ENCODE measurements at regions not wholly inside any gene's neighbourhood (a gene's known extent, or its start where the extent isn't known, plus 50 kb on each side); places are given as distances from the start of the nearest gene placed in this dataset.

DNA sequence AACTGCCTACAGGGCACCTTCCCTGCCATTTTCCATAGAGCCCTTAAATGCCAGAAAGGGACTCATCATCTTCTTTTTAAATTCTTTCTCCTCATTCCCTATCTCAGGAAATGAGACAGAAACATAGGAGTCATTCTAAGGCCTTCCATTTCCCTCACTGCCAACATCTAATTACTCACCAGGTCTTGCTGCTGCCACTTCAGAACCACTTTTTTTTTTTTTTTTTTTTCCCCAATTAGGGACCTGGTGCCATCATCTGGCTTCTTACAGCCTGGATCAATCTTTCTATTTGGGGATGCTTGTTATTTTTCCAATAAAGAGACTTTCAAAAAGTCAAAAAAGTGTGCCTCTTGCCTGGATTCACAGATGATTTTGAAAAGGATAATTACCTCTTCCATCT is 373.4 kb downstream of the LPIN1 start:
- Histone ChIP-seq H3K9me3 (ENCODE audit: control insufficient read depth in 1 of 2, insufficient read depth in 1 of 2, low read depth in 1 of 2, low read length in 2 of 2) (no peaks in the 10 kb centered on the region), H3K9me2 (ENCODE audit: insufficient read depth) (no peaks in the 10 kb centered on the region), H3K79me2 (ENCODE audit: insufficient read depth, low read length) (no peaks in the 10 kb centered on the region), H3K36me3 (ENCODE audit: control insufficient read depth in 1 of 2, insufficient read depth in 2 of 2, low read length in 2 of 2) (no peaks in the 10 kb centered on the region), H4K20me1 (ENCODE audit: insufficient read depth) (no peaks in the 10 kb centered on the region), H3K9ac (ENCODE audit: low read length) (no peak overlapping the region), H3K27ac (ENCODE audit: low read depth, low read length) (no peak overlapping the region), H2AFZ (ENCODE audit: low read depth, low read length, poor library complexity, severe bottlenecking) (no peak overlapping the region), H3K4me3 (replicated peaks in 1 of 2; ENCODE audit: low read depth in 1 of 2, low read length in 2 of 2) (no peak overlapping the region), H3K4me2 (ENCODE audit: low read length) (no peak overlapping the region), H3K27me3 (ENCODE audit: insufficient read depth, low read length) (no peaks in the 10 kb centered on the region), H3K4me1 (ENCODE audit: control insufficient read depth in 1 of 2, insufficient read depth in 2 of 2, low read length in 2 of 2) (no peaks in the 10 kb centered on the region)
- ChIA-PET CTCF (no interaction called here), POLR2A (no interaction called here), RAD21 (ENCODE audit: low non-redundant PET in 1 of 2, low total read pairs in 2 of 2, uncharacterized antibody in 2 of 2, unreplicated experiment in 2 of 2) (no interaction called here)
- BruUV-seq (replicated peaks): no TSS peak
- TF ChIP-seq POLR2A (IDR thresholded peaks at IDR 0.05; ENCODE audit: borderline replicate concordance, extremely low read depth, insufficient read depth, insufficient read length): no peak
- TF ChIP-seq YY1 (IDR thresholded peaks at IDR 0.05; ENCODE audit: extremely low read depth, insufficient replicate concordance, low read depth, low read length): no peak
- TF ChIP-seq, protein P1, sequence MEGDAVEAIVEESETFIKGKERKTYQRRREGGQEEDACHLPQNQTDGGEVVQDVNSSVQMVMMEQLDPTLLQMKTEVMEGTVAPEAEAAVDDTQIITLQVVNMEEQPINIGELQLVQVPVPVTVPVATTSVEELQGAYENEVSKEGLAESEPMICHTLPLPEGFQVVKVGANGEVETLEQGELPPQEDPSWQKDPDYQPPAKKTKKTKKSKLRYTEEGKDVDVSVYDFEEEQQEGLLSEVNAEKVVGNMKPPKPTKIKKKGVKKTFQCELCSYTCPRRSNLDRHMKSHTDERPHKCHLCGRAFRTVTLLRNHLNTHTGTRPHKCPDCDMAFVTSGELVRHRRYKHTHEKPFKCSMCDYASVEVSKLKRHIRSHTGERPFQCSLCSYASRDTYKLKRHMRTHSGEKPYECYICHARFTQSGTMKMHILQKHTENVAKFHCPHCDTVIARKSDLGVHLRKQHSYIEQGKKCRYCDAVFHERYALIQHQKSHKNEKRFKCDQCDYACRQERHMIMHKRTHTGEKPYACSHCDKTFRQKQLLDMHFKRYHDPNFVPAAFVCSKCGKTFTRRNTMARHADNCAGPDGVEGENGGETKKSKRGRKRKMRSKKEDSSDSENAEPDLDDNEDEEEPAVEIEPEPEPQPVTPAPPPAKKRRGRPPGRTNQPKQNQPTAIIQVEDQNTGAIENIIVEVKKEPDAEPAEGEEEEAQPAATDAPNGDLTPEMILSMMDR (IDR thresholded peaks at IDR 0.05 in 2 of 3, conservative IDR thresholded peaks at IDR 0.05 in 1 of 3; ENCODE audit: borderline replicate concordance in 1 of 3, insufficient read depth in 1 of 3, low read depth in 2 of 3, low read length in 2 of 3): no peak
- TF ChIP-seq CEBPB (IDR thresholded peaks at IDR 0.05; ENCODE audit: low read depth): no peak
- TF ChIP-seq RAD21 (IDR thresholded peaks at IDR 0.05; ENCODE audit: low read depth): no peak
- no peak for TF ChIP-seq FOSL1 (IDR thresholded peaks at IDR 0.05; ENCODE audit: low read depth)
- no peak for TF ChIP-seq SP1 (IDR thresholded peaks at IDR 0.05; ENCODE audit: low read depth)
- TF ChIP-seq, protein P2, sequence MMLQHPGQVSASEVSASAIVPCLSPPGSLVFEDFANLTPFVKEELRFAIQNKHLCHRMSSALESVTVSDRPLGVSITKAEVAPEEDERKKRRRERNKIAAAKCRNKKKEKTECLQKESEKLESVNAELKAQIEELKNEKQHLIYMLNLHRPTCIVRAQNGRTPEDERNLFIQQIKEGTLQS (IDR thresholded peaks at IDR 0.05): no peak
- TF ChIP-seq EZH2phosphoT487 (IDR thresholded peaks at IDR 0.05; ENCODE audit: borderline replicate concordance): no peak
- TF ChIP-seq EGR1 (IDR thresholded peaks at IDR 0.05; ENCODE audit: low read depth): no peak
- TF ChIP-seq CBX3 (IDR thresholded peaks at IDR 0.05; ENCODE audit: low read depth): no peak
- no peak for TF ChIP-seq EZH2 (IDR thresholded peaks at IDR 0.05)
- no peak for TF ChIP-seq SRF (IDR thresholded peaks at IDR 0.05; ENCODE audit: low read depth)
- no peak for TF ChIP-seq ZFX (IDR thresholded peaks at IDR 0.05)
- intact Hi-C loops (cut with micrococcal nuclease): no loop called here
- ATAC-seq (no peak), DNase-seq (ENCODE audit: low read depth, low spot score) (no peak)
